Left kidney (tissue), 1 donor: ENCODE measurements at regions not wholly inside any gene's neighbourhood (a gene's known extent, or its start where the extent isn't known, plus 50 kb on each side); places are given as distances from the start of the nearest gene placed in this dataset.
"Not testable (repeated sequence)": the region's sequence is repeated elsewhere in the genome, so short reads cannot be mapped to it uniquely, and the experiment has no call there.

Experiments used
- DNase-seq: peaks from one replicate; pipeline ENCODE4 v3.0.0-alpha.2; 2013

- DNase-seq, result no peak
These were observed 224.8 kb downstream of the RPAP3 start for GRCh38 chr12:47481041-47481440.

- DNase-seq, result no peak
These were observed 227.4 kb downstream of the RPAP3 start for GRCh38 chr12:47478426-47478825.

DNA sequence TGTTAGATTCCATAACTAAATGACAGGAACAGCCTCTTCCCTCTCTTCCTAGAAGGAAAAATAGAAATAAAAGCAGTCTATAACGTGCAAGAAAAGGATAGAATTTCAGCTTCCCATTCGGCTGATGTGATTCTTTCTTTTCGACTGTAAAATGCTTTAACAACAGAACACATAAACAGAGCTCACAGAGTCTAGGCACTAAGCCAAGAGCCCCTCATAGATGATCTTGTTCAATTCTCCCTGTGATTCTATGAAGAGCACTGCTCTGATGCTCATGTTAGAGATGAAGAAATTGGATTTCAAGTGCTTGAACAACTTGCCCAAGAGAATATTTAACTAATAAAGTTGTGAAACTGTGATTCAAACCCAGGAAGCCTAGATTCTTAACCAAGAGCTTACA lies 232.7 kb downstream of the RPAP3 start:
- no peak for DNase-seq

DNA sequence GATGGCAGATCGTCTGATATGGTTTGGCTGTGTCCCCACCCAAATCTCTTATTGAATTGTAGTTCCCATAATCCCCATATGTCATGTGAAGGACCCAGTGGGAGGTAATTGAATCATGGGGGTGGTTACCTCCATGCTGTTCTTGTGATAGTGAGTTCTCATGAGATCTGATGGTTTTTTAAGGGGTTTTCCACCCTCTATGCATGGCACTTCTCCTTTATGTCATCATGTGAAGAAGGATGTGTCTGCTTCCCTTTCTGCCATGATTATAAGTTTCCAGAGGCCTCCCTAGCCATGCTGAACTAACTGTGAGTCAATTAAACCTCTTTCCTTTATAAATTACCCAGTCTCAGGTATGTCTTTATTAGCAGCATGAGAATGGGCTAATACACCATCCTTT lies 235.5 kb downstream of the RPAP3 start:
- DNase-seq, result not testable (repeated sequence)

DNA sequence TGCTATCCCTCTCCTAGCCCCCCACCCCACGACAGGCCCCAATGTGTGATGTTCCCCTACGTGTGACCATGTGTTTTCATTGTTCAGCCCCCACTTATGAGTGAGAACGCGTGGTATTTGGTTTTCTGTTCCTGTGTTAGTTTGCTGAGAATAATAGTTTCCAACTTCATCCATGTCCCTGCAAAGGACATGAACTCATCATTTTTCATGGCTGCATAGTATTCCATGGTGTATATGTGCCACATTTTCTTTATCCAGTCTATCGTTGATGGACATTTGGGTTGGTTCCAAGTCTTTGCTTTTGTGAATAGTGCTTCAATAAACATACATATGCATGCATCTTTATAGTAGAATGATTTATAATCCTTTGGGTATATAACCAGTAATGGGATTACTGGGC lies 241.9 kb downstream of the RPAP3 start:
- DNase-seq, result not testable (repeated sequence)

GRCh38 chr12:47458279-47458678 lies 247.6 kb downstream of the RPAP3 start:
- DNase-seq, result no peak

GRCh38 chr12:47449797-47450196 lies 256.0 kb downstream of the RPAP3 start:
- DNase-seq, result no peak

GRCh38 chr12:47442310-47442709 lies 263.5 kb downstream of the RPAP3 start:
- DNase-seq, result no peak

- no peak for DNase-seq
These were observed 264.3 kb downstream of the RPAP3 start for GRCh38 chr12:47441490-47441889.

GRCh38 chr12:47438175-47438574 lies 267.7 kb downstream of the RPAP3 start:
- no peak for DNase-seq

- no peak for DNase-seq
These were observed 268.3 kb downstream of the RPAP3 start for GRCh38 chr12:47437570-47437969.

GRCh38 chr12:47433876-47434275 lies 272.0 kb downstream of the RPAP3 start:
- DNase-seq, result no peak

- DNase-seq, result not testable (repeated sequence)
These were observed 279.0 kb downstream of the RPAP3 start for GRCh38 chr12:47426678-47427309.

DNA sequence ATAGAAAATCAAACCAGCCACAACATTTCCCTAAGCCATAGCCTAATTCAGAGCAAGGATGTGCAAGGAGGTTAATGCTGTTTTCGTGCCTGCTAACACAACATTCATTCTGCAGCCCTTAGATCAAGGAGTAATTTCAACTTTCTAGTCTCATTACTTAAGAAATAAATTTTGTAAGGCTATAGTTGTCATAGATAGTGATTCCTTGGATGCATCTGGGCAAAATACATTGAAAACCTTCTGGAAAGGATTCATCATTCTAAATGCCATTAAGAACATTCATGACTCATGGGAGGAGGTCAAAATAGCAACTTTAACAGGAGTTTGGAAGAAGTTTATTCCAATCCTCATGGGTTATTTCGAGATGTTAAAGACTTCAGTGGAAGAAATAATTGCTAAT lies 283.2 kb downstream of the RPAP3 start:
- DNase-seq, result no peak

DNA sequence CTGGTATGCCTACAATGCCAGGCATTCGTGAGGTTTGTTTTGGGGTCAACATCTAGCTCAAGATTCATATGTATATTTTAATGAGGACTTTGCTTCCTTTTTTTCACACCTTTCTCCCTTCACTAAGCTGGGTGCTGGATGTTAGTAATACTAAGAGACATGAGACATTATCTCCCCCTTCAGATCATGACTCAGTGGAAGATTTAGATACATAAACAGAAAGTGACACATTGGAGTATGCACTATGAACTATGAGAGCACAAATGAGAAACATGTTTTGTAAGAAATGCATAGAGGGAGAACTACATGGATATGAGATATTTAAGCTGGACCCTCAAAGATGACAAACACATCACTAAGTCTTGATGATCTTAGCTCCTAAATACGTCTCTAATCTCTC lies 286.3 kb downstream of the RPAP3 start:
- no peak for DNase-seq

GRCh38 chr12:47417955-47418354 lies 287.9 kb downstream of the RPAP3 start:
- no peak for DNase-seq

GRCh38 chr12:47417121-47417520 lies 288.7 kb downstream of the RPAP3 start:
- no peak for DNase-seq

GRCh38 chr12:47415054-47415453 lies 290.8 kb downstream of the RPAP3 start:
- no peak for DNase-seq

DNA sequence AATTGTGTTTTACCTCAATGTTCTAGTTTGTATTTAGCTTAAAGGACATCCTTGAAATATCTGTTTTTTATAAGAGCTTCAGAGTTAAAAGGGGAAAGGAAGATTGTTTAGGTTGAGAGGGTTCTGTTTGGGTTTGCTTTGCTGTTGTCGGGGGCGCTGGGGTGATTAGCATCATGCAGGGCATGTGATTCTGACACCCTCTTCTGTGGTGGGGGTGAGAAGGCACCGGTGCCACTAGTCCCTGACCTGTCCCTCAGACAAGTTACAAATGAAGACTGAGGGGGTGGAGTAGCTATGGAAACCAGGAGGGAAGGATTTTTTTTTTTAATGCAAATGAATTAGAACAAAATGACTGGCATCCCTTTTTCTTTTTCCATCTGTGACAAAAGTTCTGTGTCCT lies 291.3 kb downstream of the RPAP3 start:
- no peak for DNase-seq

DNA sequence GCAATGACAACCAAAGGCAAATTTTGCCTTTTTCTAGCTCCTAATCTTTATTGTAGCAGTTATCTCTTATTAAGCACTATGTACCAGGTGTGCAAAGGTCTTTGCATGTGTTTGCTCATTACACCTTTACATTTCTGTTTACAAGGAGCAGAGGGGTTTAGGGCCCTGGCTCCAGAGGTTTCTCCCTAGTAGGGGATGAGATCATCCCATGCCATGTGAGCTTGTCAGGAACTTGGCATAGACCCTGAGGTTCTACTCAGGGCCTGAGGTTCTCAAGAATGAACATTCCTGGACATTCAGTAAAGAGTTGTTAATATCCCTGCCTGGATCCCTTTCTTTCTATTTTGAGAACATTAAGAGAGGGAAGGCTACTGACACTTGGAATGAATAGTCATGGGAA lies 292.0 kb downstream of the RPAP3 start:
- no peak for DNase-seq

DNA sequence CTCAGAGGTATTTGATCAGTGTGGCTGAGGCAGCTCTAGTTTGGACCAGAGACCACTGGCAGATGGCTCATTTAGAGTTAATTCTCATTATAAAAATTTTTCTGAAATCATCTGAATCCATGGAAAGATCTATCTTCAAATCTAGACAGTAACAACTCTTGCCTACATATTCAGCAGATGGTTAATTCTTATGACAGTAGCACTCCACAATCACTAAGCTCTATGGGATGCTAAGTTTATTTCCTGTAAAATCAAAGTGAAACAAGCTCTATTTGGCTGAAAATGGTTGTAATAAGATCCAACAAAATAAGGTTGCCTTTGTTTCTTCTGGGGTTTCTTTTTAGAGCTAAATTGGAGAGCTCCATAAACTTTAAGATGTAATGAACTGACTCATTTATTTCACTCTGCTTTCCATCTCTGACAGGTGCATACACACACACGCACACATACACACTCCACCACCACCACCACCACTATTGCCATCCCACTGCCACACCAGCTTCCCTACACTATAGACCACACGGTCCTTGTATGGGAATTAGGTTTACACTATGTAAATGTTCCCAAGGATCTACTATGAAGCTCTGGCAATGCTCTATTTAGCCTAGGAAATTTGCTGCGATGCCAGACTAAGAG lies 293.1 kb downstream of the RPAP3 start:
- DNase-seq, result no peak

GRCh38 chr12:47411966-47412365 lies 293.9 kb downstream of the RPAP3 start:
- no peak for DNase-seq

- DNase-seq, result no peak
These were observed 295.0 kb downstream of the RPAP3 start for GRCh38 chr12:47410862-47411261.

DNA sequence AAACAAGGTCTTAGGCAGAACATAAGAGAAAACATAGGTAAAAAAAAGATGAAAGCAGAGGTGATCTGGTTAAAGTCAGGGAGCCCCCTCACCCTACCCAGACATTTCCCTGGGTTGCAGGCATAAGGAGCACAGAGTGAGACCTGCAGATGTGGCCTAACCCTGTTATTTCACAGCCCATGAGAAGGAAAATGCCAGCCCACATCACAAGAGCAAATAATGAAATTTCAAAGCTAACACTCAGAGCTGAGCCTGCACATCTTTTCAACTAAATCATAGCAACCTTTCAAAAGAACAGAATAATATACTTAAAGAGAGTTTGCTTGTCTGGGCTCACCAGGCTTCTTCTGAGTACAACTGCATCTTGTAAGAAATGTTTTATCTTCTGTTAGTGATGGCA lies 295.4 kb downstream of the RPAP3 start:
- no peak for DNase-seq
